ENCODE measurements at regions not wholly inside any gene's neighbourhood (a gene's known extent, or its start where the extent isn't known, plus 50 kb on each side); places are given as distances from the start of the nearest gene placed in this dataset.

DNA sequence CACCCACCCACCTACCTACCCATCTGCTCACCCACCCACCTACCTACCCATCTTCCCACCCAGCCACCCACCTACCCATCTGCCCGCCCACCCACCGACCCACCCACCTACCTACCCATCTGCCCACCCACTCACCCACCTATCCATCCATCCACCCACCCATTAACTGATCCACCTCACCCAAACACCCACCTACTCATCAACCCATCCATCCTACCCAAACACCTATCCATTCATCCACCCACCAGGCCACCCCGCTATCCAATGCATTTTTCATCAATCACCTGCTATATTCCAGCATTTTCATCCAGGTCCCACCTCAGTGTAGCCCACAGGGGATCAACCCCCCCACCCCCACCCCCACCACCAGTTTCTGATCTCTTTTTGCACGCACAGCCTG lies 121.8 kb downstream of the GLI2 start:
- Histone ChIP-seq H3K9ac (ENCODE audit: low read depth, low read length) (no peak overlapping the region), H3K36me3 (ENCODE audit: insufficient read depth, low read length) (no peaks in the 10 kb centered on the region), H3K27me3 (ENCODE audit: control insufficient read depth, insufficient read depth, low read length) (no peaks in the 10 kb centered on the region), H3K9me3 (replicated peaks; ENCODE audit: low read length) (no peaks in the 10 kb centered on the region), H3K4me3 (ENCODE audit: low read length) (no peak overlapping the region), H3K4me1 (ENCODE audit: control insufficient read depth, insufficient read depth, low read length) (peaks cover 15% of the 10 kb centered on the region), H3K4me2 (ENCODE audit: low read length) (no peak overlapping the region)

DNA sequence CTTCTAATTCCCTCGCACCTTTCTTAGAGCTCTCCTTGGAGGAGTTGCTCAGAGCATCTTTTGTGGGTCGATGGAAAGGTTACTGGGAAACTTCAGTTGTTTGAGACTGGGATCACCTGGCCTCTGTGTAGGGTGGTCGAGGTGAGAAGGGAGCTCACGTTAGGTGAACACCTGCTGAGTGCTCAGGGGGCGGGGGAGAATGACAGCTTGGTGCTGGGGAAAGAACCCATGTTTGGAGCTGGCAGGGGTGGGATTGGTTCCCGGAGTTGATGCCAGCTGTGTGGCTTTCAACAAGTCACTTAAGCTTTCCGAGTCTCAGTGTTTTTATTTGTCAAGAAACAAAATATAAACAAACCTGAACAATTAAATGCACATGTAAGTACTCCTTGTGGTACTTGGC lies 122.3 kb downstream of the GLI2 start:
- Histone ChIP-seq H3K36me3 (ENCODE audit: insufficient read depth, low read length) (no peaks in the 10 kb centered on the region), H3K4me3 (ENCODE audit: low read length) (no peak overlapping the region), H3K27me3 (ENCODE audit: control insufficient read depth, insufficient read depth, low read length) (no peaks in the 10 kb centered on the region), H3K4me1 (ENCODE audit: control insufficient read depth, insufficient read depth, low read length) (peaks cover 20% of the 10 kb centered on the region), H3K9ac (ENCODE audit: low read depth, low read length) (no peak overlapping the region), H3K4me2 (ENCODE audit: low read length) (no peak overlapping the region), H3K9me3 (replicated peaks; ENCODE audit: low read length) (no peaks in the 10 kb centered on the region)

DNA sequence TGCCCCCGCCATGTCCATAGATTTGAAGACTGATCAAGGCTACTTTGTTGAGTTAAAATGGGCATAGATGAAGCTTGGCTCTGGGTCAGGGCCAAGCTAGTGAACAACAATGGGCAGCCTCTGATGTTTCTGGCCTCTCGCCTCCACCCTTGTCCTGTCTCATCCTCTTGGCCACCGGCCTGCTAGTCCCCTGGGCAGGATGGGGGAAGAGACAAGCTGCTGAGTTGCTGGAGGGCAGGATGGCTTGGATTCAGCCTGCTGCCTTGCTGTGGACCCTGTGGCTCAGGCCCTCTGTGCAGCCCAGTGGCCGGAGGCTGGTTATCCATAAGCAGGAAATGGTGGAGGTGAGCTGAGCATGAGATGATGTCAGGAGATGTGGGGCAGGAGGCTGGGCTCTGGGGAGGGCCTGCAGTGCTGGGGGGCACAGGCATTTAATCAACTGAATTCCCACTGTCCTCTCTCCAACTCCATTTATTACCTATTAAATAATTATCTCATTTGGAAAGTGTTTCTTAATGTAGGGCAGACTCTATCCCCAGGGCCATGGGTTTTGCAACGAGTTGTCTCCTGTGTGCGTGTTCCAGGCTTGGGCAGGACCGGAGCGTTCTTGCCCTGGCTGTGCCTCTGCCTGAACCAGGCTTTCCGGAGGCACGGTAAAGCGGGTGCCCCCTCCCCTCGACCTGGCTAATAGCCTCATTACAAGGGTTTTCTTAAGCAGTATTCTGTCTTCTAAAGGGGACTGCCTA lies 122.9 kb downstream of the GLI2 start:
- H3K9me3 ChIP-seq (replicated peaks; ENCODE audit: low read length), result no peaks in the 10 kb centered on the region
- no peaks in the 10 kb centered on the region for H3K27me3 ChIP-seq (ENCODE audit: control insufficient read depth, insufficient read depth, low read length)
- peaks cover 26% of the 10 kb centered on the region for H3K4me1 ChIP-seq (ENCODE audit: control insufficient read depth, insufficient read depth, low read length)
- no peaks in the 10 kb centered on the region for H3K36me3 ChIP-seq (ENCODE audit: insufficient read depth, low read length)
- no peak overlapping the region for H3K4me2 ChIP-seq (ENCODE audit: low read length)
- H3K9ac ChIP-seq (ENCODE audit: low read depth, low read length), result no peak overlapping the region
- H3K4me3 ChIP-seq (ENCODE audit: low read length), result no peak overlapping the region

- Histone ChIP-seq H3K4me3 (ENCODE audit: low read length) (no peak overlapping the region), H3K4me2 (ENCODE audit: low read length) (no peak overlapping the region), H3K9ac (ENCODE audit: low read depth, low read length) (no peak overlapping the region), H3K4me1 (ENCODE audit: control insufficient read depth, insufficient read depth, low read length) (peaks cover 32% of the 10 kb centered on the region), H3K9me3 (replicated peaks; ENCODE audit: low read length) (no peaks in the 10 kb centered on the region), H3K36me3 (ENCODE audit: insufficient read depth, low read length) (no peaks in the 10 kb centered on the region), H3K27me3 (ENCODE audit: control insufficient read depth, insufficient read depth, low read length) (no peaks in the 10 kb centered on the region)
These were observed 123.5 kb downstream of the GLI2 start for GRCh38 chr2:120859128-120859527.

DNA sequence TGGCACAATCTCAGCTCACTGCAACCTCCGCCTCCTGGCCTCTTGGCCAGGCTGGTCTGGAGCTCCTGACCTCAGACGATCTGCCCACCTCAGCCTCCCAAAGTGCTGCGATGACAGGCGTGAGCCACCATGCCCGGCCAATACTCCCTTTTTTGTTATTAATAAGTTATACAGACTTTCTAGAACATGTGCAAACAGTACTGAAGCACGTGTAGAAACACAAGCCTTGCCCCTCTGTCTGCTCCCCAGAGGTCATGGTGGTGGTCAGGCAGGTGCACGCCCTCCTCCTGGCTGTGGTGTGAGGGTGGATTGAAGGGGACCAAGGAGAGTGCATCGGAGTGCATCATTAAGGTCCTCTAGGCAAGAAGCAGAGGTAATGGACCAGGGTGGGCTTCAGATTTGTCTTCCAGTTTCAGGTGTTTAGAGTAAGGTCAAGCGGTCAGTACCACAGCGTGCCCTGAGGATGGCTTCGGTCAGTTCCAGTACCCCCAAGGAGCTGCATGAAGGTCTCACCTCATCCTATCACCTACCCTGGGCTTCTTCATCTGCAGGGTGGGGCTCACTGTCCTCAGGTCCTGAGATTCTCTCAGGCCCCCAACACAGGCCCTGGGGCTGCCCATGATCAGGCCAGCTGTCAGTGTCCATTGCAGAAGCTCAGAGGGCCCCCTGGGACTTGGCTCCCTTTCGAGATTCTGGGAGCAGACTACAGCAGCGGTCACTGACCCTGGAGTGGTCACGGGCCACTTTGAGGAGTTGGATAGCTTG lies 124.3 kb downstream of the GLI2 start:
- peaks cover 38% of the 10 kb centered on the region for H3K4me1 ChIP-seq (ENCODE audit: control insufficient read depth, insufficient read depth, low read length)
- H3K36me3 ChIP-seq (ENCODE audit: insufficient read depth, low read length), result no peaks in the 10 kb centered on the region
- no peaks in the 10 kb centered on the region for H3K9me3 ChIP-seq (replicated peaks; ENCODE audit: low read length)
- H3K4me3 ChIP-seq (ENCODE audit: low read length), result no peak overlapping the region
- H3K4me2 ChIP-seq (ENCODE audit: low read length), result no peak overlapping the region
- H3K9ac ChIP-seq (ENCODE audit: low read depth, low read length), result no peak overlapping the region
- no peaks in the 10 kb centered on the region for H3K27me3 ChIP-seq (ENCODE audit: control insufficient read depth, insufficient read depth, low read length)

DNA sequence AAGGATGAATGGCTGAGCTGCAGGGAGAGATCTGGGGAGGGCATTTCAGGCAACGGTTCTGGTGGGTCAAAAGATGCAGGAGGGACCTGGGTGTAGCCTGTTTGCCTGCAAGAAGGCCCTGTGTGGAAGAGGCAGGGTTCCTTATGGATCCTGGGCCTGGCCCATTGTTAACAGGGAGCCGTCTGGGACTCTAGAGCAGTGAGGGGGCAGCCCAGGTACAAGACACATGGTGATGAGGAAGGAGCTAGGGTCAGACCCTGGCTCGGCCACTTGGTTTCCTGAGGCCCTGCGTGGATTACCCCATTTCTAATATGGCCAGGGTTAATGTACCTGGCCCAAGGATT lies 124.9 kb downstream of the GLI2 start:
- Histone ChIP-seq H3K4me2 (ENCODE audit: low read length) (no peak overlapping the region), H3K4me3 (ENCODE audit: low read length) (no peak overlapping the region), H3K9ac (ENCODE audit: low read depth, low read length) (no peak overlapping the region), H3K36me3 (ENCODE audit: insufficient read depth, low read length) (no peaks in the 10 kb centered on the region), H3K9me3 (replicated peaks; ENCODE audit: low read length) (no peaks in the 10 kb centered on the region), H3K4me1 (ENCODE audit: control insufficient read depth, insufficient read depth, low read length) (peaks cover 43% of the 10 kb centered on the region), H3K27me3 (ENCODE audit: control insufficient read depth, insufficient read depth, low read length) (no peaks in the 10 kb centered on the region)

GRCh38 chr2:120861191-120861575 lies 125.5 kb downstream of the GLI2 start:
- Histone ChIP-seq H3K36me3 (ENCODE audit: insufficient read depth, low read length) (no peaks in the 10 kb centered on the region), H3K4me1 (ENCODE audit: control insufficient read depth, insufficient read depth, low read length) (peaks cover 43% of the 10 kb centered on the region), H3K9ac (ENCODE audit: low read depth, low read length) (no peak overlapping the region), H3K9me3 (replicated peaks; ENCODE audit: low read length) (no peaks in the 10 kb centered on the region), H3K4me2 (ENCODE audit: low read length) (no peak overlapping the region), H3K27me3 (ENCODE audit: control insufficient read depth, insufficient read depth, low read length) (no peaks in the 10 kb centered on the region), H3K4me3 (ENCODE audit: low read length) (no peak overlapping the region)

DNA sequence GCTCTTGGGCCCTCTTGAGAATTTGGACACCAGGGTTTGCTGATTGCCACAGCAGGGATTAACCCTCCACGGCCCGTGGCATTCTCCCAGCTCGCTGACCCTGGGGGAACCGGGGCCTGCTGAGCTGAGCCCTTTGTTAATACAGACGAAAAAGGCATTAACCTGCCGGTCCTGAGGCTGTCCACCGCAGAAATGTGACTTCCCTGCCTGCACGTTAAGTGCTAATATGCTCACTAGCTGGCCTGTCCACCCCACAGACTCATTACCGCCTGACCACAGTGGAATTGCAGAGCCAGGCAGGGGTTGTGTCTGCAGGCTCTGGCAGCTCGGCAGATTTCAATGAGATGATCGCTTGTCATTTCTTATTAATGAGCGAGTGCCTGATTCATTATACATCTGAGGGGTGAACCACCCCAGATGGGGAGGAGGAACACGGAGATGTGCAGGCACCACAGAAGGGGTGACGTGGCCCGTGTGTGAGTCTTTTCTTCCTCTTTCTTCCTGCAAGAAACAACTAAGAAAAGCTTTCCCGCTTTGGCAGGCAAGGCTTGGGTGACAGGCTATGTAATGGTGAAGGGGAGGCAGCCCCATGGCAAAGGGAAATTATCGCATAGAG lies 126.0 kb downstream of the GLI2 start:
- no peaks in the 10 kb centered on the region for H3K36me3 ChIP-seq (ENCODE audit: insufficient read depth, low read length)
- H3K9ac ChIP-seq (ENCODE audit: low read depth, low read length), result no peak overlapping the region
- H3K4me1 ChIP-seq (ENCODE audit: control insufficient read depth, insufficient read depth, low read length), result peaks cover 45% of the 10 kb centered on the region
- no peaks in the 10 kb centered on the region for H3K9me3 ChIP-seq (replicated peaks; ENCODE audit: low read length)
- H3K4me2 ChIP-seq (ENCODE audit: low read length), result no peak overlapping the region
- H3K27me3 ChIP-seq (ENCODE audit: control insufficient read depth, insufficient read depth, low read length), result no peaks in the 10 kb centered on the region
- H3K4me3 ChIP-seq (ENCODE audit: low read length), result no peak overlapping the region

- peaks cover 52% of the 10 kb centered on the region for H3K4me1 ChIP-seq (ENCODE audit: control insufficient read depth, insufficient read depth, low read length)
- H3K4me2 ChIP-seq (ENCODE audit: low read length), result no peak overlapping the region
- H3K27me3 ChIP-seq (ENCODE audit: control insufficient read depth, insufficient read depth, low read length), result no peaks in the 10 kb centered on the region
- no peaks in the 10 kb centered on the region for H3K9me3 ChIP-seq (replicated peaks; ENCODE audit: low read length)
- no peaks in the 10 kb centered on the region for H3K36me3 ChIP-seq (ENCODE audit: insufficient read depth, low read length)
- no peak overlapping the region for H3K9ac ChIP-seq (ENCODE audit: low read depth, low read length)
- H3K4me3 ChIP-seq (ENCODE audit: low read length), result no peak overlapping the region
These were observed 126.8 kb downstream of the GLI2 start for GRCh38 chr2:120862201-120863060.

DNA sequence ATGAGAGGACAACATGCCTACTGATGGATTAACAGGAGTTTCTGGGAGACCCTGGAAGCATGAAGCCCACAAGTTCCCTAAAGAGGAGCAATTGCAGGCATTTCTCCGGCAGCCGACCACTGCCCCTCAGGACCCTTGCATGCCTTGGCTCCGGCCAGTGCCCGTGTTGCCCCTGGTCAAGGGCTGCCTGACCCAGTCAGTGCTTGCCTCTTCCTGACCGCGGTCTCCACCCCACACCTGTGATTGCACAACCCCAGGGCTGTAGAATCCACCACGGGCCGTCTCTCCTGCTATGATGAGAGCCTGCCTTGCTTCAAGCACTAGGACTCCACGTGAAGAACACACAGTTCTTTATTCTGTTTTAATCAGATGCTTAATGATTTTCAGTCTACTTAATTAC lies 127.5 kb downstream of the GLI2 start:
- H3K9me3 ChIP-seq (replicated peaks; ENCODE audit: low read length), result no peaks in the 10 kb centered on the region
- H3K4me2 ChIP-seq (ENCODE audit: low read length), result no peak overlapping the region
- peaks cover 59% of the 10 kb centered on the region for H3K4me1 ChIP-seq (ENCODE audit: control insufficient read depth, insufficient read depth, low read length)
- no peaks in the 10 kb centered on the region for H3K36me3 ChIP-seq (ENCODE audit: insufficient read depth, low read length)
- no peaks in the 10 kb centered on the region for H3K27me3 ChIP-seq (ENCODE audit: control insufficient read depth, insufficient read depth, low read length)
- H3K4me3 ChIP-seq (ENCODE audit: low read length), result no peak overlapping the region
- H3K9ac ChIP-seq (ENCODE audit: low read depth, low read length), result no peak overlapping the region

GRCh38 chr2:120863661-120864320 lies 128.1 kb downstream of the GLI2 start:
- Histone ChIP-seq H3K4me2 (ENCODE audit: low read length) (peak overlapping the region; percentile 13), H3K4me3 (ENCODE audit: low read length) (no peak overlapping the region), H3K9me3 (replicated peaks; ENCODE audit: low read length) (no peaks in the 10 kb centered on the region), H3K4me1 (ENCODE audit: control insufficient read depth, insufficient read depth, low read length) (peaks cover 66% of the 10 kb centered on the region), H3K9ac (ENCODE audit: low read depth, low read length) (no peak overlapping the region), H3K36me3 (ENCODE audit: insufficient read depth, low read length) (no peaks in the 10 kb centered on the region), H3K27me3 (ENCODE audit: control insufficient read depth, insufficient read depth, low read length) (no peaks in the 10 kb centered on the region)

All from skeletal muscle satellite cell (primary cell).